NCI-H774 (cell line): ENCODE measurements at regions not wholly inside any gene's neighbourhood (a gene's known extent, or its start where the extent isn't known, plus 50 kb on each side); places are given as distances from the start of the nearest gene placed in this dataset.
"Not testable (repeated sequence)": the region's sequence is repeated elsewhere in the genome, so short reads cannot be mapped to it uniquely, and the experiment has no call there.

Experiments used
- DNase-seq: peaks from one replicate; lab custom pipeline; 2025; lab: John Stamatoyannopoulos, UW

DNA sequence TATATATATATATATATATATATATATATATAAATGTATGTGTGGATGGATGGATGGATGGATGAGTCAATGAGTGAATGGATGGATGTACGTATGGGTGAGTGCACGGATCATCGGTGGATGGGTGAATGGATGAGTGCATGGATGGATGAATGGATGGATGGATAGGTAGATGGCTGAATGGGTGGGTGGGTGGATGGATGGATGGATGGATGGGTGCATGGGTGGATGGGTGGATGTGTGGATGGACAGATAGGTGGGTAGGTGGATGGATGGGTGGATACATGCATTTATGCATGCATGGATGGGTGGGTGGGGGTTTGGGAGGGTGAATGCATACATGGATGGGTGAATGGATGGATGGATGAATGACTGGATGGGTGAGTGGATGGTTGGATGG is 138.8 kb upstream of the ZNF469 start:
- not testable (repeated sequence) for DNase-seq

DNA sequence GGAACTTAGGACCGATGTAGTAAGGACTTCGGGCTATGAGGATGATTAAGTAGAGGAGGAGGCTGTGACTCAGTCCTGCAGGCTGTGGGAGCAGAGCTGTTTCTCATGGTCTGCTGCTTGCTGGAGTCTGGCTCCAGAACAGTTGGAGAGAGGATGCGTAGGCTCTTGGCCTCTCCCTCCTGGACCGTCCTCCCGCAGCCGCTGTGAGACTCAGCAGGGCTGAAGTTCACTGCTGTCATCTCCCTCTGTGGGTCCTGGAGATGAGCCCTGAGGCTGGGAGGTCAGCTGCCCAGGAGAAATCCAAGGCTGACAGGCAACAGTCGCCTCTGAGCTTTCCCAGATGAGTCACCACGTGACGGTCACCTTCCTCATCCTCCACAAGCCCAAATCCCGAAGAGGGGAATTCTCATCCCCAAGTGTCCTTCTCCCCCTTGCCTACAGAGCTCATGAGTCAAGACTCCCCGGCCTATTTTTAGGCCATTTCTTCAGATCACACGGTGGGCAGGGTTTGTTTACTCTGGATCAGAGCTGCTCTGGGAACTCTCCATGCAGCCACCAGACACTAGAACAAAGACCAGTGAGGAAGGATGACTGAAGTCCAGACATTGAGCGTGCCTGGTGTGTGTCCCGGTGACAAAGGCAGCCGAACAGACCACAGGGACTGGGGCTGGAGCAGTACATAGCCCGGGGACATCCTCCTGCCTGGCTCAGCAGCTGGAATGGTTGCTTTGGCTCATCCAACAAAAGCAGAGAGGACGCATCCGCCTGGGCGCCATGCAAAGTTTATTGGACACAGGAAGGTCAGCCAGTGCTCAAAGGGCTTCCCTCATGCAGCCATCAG is 137.3 kb upstream of the ZNF469 start:
- not testable (repeated sequence) for DNase-seq

DNA sequence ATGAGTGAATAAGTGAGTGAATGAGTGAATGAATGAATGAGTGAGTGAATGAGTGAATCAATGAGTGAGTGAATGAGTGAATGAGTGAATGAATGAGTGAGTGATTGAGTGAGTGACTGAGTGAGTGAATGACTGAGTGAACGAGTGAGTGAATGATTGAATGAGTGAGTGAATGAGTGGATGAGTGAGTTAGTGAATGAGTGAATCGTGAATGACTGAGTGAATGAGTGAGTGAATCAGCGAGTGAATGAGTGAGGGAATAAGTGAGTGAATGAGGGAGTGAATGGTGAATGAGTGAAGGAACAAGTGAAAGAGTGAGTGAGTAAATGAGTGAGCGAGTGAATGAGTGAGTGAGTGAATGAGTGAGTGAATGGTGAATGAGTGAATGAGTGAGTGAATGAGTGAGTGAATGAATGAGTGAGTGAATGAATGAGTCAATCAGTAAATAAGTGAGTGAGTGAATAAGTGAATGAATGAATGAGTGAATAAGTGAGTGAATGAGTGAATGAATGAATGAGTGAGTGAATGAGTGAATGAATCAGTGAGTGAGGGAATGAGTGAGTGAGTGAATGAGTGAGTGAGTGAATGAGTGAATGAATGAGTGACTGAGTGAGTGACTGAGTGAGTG is 135.7 kb upstream of the ZNF469 start:
- DNase-seq = not testable (repeated sequence)

DNA sequence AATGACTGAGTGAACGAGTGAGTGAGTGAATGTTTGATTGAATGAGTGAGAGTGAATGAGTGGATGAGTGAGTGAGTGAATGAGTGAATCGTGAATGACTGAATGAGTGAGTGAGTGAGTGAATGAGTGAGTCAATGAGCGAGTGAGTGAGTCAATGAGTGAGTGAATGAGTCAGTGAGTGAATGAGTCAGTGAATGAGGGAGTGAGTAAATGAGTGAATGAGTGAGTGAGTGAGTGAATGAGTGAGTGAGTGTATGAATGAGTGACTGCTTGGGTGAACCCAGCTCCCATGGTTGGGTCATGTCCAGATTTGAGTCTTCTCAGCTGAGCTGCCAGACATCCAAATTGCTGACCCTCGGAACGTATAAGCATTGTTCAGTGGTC is 135.2 kb upstream of the ZNF469 start:
- DNase-seq = not testable (repeated sequence)

DNA sequence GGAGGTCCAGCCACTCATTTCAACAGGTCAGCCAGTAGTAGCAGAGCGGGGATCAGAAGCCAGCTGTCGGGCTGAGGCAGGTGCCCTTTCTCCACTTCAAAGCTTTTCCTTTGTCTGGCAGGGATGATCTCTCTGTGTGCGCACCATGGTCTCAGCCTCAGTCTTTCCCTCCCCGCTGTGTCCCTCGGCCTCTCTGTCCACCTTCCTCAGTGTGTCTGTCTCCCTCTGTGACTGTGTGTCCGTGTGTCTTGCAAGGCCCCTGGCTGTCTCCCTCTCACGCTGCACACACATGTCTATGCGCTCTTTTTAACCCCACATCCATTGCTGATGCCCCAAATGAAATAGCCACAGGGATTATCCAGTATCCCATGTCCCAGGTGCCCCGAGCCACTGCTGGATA is 134.0 kb upstream of the ZNF469 start:
- DNase-seq = not testable (repeated sequence)

DNA sequence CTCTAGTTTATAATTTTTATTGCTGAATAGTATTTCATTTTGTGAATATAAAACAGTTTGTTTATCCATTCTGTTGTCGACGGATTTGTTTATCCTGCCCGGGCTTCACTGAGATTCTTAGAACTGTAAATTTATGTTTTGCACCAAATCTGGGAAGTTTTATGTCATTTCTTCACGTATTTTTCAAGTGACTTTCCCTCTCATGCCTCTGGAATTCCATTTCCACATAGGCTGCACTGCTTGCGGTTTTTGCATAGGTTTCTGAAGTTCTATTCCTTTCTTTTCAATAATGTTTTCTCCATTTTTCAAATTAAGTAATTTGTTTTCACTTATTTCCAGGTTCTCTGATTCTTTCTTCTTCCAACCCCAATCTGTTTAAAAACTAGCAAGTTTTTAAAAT is 132.4 kb upstream of the ZNF469 start:
- not testable (repeated sequence) for DNase-seq

DNA sequence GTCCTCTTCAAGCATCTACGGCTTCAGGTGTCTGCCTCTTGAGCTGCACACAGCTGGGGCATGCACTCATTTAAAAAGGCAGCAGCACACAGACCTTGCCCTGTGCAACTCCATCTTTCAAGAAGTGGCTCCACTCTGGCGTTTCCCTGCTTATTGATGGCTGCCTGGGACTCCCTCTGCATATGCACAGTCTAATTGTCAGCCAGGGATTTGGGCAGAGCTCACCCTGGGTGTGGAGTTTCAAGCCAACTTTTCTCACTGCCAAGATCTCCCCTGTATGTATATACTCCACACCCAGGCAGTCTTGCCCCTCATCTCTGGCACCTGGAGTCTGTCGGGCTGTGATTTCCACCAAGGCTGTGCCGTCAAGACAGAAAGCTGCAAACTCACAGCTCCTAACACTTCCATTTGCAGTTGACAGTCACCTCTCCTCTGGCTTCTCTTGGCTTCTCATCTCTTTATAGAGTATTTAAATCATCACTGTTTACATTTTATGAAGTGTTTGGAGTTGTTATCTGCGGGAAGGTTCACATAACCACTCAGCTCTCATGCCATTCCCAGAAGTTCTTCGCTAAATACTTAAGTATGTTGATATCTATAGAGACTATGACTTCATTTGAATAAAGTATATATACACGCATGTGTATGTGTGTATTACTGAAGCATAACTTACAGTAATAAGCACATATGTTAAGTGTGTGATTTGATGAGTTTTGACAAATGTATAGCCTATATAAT is 130.5 kb upstream of the ZNF469 start:
- DNase-seq = not testable (repeated sequence)

DNA sequence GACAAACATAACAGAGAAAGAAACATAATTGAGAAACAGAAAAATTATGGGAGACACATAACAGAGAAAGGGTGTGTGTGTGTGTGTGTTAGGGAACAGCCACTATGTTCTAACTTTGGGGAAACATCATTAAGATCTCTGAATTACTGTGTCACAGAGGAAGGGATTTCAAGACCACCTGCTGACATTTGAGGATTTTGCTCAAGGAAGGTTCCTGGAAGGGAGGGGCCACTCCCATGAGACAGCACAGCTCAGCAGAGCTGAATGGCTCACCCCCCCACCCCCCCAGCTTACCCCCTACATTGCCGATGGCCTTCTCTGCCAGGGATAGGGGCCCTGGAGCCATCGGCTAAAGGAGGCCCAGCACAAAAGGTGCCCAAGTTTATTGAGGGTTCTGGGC is 124.6 kb upstream of the ZNF469 start:
- not testable (repeated sequence) for DNase-seq

DNA sequence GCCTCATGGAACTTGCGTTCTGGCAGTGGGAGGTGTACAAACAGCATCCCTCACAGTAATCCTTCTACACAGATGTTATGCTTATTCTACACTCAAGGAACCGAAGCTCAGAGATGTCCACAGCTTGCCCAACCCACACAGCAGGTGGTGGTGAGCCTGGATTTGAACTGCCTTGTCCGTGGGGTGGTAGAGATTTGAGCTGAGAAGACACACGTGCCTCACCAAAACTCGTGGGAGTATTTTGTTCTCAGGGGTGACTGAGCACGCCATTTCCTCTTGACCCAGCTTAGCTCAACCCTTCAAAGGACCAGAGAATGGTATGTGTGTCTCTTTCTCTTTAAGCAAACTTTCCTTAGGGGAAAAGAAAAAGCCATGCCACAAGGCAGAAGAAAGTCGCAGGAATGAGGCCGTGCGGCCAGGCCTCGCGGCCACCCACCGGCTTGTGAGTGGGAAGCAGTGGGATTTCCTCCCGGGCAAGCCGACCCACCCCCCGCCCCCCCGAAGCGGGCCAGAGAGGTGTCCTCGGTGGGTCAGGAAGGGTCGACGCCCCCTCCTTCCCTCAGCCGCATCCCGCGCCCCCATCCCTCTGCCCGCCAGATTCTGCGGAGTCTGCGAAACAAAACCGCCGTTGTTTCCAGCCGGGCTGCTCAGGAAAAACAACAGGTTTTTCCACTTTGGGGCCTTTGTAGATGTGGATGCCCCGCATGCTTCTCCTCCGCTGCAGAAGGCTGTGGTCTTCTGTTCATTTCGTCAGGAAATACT is 123.8 kb upstream of the ZNF469 start:
- not testable (repeated sequence) for DNase-seq

DNA sequence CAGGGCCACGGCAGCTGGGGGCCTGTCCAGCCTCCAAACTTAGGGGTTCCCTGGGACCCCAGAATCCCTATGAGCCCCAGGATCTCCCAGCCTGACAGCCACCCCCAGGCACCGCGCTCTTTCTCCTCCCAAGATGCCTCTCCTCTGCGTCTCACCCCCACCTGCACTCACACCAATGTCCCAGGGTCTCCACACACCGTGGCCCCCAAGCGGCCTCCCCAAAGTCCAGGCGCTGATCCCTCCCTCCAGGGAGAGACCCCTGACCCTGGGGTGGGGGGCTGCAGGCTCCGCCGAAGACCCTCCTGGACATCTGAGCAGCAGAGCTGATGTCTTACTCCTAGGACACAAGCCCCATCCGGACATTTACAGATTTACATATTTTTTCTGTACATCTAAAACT is 123.2 kb upstream of the ZNF469 start:
- not testable (repeated sequence) for DNase-seq

DNA sequence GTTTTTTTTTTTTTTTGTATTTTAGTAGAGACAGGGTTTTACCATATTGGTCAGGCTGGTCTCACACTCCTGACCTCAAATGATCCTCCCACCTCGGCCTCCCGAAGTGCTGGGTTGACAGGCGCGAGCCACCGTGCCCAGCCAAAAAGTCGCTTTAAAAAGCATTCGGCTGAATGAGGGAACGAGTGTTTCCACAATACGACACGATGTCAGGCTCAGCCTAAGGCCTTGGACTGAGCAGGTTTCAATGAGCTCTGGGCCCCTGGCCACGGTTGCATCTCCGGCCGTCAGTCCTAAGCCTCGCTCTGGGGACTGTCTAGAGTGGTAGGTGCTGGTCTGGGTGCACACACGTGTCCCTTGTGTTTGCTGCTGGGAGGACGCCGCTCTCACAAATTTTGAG is 122.6 kb upstream of the ZNF469 start:
- not testable (repeated sequence) for DNase-seq

DNA sequence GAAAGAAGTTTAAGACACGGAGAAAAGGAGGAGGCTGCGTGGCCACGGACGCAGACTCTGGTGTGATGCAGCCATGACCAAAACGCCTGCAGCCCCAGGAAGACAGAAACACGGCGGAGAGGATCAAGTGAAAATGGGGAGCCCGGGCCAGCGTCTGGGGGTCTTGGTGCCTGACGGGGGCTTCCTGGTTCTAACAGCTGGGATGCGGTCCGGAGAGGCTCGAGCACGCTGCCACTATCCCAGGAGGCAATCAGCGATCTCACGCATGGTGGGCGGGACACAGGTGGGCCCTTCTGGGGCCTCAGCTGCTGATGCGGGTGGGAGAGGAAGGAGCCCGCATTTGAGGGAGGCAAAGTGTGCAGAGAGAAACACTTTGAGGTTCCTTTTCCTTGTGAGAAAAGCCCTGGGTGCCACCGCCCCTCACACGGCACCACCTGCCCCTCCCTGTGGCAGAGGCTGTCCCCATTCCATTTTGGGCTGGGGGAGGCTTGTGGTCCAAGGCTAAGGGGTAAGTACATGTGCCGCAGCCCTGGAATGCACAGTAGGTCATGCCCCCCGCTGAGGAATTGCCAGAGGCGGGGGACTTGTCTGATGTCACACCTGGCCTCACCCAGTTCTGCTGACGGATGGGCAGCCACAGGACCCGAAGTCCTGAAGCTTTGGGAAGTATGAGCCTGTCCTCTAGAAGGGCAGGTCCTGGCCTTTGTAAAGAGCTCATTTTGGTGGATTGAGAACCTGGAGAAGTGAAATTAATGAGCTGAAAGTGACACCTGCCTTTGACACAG is 121.7 kb upstream of the ZNF469 start:
- DNase-seq = not testable (repeated sequence)

DNA sequence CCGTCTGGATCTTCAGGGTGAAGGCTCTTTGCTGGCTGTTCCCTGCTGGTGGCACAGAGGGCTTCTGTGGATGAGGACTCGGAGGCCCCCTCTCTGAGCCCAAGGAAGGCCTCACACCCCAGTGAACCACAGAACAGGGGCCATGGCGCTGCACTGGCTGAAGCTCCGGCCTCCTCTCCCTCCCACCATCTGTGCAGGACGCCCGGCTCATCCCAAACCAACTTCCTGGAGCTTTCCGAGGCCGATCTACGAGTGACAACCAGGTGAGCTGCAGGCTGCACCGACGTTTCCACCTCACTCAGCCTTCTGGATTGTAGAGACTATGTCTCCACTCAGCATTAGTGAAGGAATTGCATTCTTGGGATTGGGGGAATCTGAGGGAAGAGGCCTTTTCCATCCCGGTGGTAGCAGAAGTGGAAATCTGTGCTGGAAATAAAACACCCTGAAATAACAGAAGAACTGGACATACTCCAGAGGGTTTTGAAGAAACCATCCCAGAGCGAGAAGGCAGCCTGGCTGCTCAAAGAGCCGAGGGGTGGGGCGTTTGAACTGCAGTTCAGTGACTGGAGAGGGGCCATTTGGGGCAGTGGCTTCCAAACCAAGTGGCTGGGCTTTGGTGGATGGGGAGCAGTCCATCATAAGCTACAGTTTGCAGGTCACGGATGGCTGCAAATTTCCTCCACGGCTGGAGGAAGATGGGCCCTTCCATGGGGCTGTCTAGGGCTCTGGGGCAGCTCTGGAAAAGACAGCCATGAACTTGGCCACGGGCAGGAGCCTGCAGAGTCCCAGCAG is 120.7 kb upstream of the ZNF469 start:
- DNase-seq = not testable (repeated sequence)

DNA sequence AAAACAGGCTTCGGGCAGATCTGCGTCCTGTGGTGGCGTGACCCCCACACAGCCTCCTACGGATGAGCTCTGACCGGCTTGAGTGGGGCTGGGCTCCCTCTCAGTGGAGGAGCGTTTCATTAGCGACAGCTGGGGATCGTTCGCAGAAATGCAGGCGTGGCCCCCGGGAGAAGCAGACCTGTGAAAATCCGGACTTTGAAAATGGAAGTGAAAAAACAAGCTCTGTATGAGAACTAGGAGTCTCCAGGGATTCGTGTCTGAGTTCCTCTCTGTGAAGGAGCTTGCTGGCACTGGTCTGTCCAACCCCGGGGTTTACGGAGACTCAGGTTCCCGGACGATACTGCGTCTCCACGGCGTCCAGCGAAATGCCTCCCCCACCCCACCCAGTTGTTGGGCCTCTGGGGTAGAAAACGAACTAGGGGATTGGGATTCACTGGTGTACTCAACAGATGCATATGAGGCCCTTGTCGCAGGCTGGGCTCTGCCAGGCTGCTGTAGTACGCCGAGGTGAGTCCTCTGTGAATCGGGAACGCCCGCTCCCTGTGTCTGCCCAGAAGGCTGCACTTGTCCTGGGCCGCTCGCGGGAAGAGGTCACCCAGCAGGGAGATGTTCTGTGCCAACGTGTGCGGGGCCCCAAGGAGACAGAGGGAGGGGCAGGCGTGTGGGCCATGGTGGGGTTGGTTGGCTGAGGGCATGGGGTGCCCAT is 119.7 kb upstream of the ZNF469 start:
- DNase-seq = not testable (repeated sequence)

DNA sequence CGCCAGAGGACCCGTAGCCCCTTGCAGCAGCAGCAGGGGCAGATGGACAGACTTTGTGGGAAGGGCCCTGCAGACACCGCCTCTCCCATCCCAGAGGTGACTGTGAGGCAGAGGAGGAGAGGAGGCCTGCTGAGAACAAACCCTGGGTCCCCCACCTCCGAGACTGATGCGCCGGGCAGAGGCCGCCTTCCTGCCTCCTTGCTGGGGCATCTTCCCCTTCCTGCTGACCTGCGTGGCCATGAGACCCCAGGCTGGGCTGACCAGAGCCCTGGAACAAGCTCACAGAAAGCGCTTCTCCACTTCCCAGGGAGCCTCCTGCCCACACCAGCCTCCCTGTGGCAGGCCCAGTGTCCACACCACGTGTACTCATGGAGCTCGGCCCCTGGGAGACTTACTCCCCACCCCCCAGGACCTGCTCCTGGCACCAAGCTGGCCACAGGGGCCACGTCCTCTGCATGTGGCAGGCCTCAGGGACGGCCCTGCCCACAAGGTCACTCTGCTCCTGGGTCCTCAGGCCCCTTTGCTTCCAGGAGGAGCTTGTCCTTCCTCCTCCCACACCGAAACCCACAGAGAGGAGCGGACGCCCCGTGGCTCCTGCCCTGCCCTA is 119.0 kb upstream of the ZNF469 start:
- not testable (repeated sequence) for DNase-seq

DNA sequence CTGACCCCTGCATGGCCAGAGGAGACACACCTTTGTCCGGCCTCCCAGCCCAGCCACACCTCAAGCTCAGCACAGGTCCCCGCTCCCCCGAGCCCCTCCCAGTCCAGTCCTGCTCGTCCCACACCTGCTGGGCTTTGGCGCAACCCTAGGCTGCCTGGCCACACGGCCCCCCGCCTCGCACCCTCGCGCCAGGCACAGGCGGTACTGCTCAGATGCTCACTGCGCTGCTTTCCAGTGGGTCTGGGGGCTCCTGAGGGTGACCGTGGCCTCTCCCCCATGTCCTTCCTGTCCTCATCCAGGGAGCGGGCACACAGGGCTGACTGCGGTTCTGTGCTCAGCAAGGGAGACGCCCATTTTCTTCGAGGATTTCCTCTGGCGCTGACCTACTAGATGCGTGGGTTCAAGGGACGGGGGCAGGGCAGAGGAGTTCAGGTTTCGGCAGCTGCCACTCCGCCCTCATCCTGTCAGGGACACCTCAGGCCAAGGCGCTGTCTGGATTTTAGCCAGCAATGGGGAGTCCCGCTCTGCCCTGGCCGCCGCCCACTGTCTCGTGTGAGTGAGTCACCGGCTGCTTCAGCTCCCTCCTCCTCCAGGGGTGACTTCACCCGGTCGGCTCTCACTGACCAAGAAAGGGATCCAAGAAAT is 118.0 kb upstream of the ZNF469 start:
- DNase-seq = no peak

DNA sequence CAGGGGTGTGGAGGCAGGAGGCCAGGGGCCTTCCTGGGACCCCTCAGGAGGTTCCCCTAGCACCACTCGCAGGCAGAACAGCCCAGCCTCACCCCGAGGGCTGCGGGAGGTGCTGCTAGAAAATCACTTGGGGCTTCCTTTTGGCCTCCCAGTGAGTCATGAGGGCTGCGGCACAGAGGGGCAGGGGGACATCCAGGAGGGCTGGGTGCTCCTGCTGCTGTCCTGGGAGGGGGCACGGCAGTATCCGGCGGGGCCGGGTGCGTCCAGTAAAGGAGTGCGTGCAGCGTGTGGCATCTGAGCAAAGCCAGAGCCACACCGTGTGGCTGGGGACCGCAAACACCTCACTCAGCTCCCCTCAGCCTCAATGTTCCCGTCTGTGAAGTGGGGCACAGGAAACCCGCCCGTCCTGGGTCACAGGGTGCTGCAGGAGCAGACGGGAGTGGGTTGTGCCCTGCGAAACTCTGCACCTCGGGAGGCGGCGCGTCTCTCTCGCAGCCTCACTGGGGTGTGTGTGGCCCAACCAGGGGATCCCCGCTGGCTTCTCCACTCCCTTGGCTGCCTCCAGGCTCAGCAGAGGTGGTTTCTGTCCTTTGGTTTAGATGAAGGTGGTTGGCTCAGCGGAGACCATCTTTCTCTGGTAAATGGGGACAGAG is 117.3 kb upstream of the ZNF469 start:
- not testable (repeated sequence) for DNase-seq

DNA sequence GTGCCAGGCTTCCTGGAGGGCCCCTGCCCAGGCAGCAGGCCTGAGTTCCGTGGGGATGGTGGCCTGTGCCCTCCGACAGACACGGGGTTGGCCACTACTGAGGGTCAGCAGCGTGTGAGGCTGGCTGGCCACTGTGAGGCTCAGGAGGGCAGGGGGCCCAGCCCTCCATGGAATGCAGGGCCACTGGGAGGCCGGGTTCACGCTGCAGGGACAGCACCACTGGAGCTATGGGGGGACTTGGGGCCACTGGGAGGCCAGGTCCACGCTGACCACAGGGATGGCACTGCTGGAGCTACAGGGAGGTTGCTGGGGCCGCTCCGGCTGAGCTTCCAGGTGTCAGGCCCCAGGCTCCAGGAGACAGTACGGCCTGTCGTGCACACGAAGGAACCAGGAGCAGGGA is 116.7 kb upstream of the ZNF469 start:
- not testable (repeated sequence) for DNase-seq
